Fibroblast of skin of right biceps (primary cell): ENCODE measurements at regions not wholly inside any gene's neighbourhood (a gene's known extent, or its start where the extent isn't known, plus 50 kb on each side); places are given as distances from the start of the nearest gene placed in this dataset.
"Not testable (repeated sequence)": the region's sequence is repeated elsewhere in the genome, so short reads cannot be mapped to it uniquely, and the experiment has no call there.

ENCODE experiments used
- DNase-seq: peaks from one replicate; pipeline ENCODE4 v3.0.0-alpha.2; 2013

DNA sequence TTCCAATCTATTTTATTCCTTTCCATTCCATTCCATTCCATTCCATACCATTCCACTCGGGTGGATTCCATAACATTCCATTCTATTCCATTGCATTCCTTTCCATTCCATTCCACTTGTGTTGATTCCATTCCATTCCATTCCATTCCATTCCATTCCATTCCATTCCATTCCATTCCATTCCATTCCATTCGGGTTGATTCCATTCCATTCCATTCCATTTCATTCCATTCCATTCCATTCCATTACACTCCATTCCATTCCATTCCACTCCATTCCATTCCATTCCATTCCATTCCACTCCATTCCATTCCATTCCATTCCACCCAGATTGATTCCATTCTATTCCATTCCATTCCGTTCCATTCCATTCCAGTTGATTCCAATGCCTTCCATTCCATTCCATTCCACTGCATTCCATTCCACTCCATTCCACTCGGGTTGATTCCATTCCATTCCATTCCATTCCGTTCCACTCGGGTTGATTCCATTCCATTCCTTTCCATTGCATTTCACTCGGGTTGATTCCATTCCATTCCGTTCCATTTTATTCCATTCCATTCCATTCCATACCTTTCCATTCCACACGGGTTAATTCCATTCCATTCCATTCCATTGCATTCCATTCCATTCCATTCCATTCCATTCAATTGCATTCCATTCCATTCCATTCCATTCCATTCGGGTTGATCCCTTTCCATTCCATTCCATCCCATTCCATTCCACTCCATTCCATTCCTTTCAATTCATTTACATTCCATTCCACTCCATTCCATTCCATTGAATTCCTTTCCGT lies 168.4 kb downstream of the CWH43 start:
- peak; percentile 57 for DNase-seq

DNA sequence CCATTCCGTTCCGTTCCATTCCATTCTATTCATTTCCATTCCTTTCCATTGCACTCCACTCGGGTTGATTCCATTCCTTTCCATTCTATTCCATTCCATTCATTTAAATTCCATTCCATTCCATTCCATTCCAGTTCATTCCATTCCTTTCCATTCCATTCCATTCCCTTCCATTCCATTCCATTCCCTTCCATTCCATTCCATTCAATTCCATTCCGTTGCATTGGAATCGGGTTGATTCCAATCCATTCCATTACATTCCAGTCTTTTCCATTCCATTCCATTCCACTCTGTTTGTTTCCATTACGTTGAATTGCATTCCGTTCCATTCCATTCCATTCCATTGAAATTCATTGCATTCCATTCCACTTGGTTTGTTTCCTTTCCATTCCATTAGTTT lies 169.2 kb downstream of the CWH43 start:
- DNase-seq: not testable (repeated sequence)

DNA sequence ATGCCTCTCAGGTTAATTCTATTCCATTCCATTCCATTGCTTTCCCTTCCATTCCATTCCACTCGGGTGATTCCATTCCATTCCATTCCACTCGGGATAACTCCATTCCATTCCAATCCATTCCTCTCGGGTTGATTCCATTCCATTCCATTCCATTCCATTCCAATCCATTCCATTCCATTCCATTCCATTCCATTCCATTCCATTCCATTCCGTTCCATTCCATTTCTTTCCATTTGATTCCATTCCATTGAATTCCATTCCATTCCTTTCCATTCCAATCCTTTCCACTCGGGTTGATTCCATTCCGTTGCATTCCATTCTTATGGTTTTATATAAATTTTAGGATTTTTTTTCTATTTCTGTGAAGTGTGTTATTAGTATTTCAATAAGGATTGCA lies 170.2 kb downstream of the CWH43 start:
- not testable (repeated sequence) for DNase-seq

DNA sequence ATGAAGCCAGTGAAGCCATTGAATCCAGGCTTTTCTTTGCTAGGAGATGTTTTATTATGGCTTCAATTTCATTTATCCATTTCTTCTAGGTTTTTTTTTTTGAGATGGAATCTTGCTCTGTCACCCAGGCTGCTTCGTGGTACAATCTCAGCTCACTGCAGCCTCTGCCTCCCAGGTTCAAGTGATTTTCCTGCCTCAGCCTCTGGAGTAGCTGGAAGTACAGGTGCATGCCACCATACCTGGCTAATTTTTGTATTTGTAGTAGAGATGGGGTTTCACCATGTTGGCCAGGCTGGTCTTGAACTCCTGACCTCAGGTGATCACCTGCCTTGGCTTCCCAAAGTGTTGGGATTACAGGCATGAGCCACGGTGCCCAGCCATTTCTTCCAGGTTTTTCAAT lies 171.6 kb downstream of the CWH43 start:
- not testable (repeated sequence) for DNase-seq

DNA sequence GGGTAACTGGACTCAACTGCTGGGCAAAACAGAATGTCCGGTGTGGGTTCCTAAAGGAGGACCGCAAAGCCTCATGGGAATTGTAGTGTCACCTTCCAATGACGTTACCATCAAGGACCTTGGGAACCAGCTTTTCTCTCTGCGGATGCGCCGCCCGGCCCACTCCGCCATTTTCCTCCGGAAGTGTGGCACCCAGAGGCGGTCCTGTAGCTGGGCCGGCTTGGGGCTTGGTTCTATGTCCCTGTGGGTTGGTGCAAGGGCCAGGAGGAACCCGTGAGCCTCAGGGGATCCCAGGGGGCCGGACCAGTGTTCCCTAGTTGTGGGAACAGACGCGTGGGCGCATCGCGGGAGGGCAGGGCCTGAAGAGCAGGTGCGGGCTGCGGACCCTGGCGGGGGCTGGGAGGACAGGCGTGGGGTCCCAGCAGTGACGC lies 175.1 kb downstream of the CWH43 start:
- DNase-seq: not testable (repeated sequence)

DNA sequence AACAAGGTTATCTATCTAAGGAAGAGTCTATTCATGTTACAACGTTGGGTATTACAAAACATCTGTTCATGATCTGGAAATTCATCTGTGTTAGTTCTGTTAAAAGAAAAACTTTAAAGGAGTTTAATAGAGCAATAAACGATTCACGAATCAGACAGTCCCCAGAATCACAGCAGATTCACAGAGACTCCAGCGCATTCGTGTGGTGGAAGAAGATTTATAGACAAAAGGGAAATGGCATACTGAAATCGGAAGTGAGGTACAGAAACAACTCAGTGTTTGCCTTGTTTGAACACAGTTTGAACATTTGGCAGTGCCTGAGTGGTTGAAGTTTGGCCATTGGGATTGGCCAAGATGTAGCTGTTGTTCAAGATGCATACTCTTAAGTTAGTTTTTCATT lies 178.8 kb downstream of the CWH43 start:
- not testable (repeated sequence) for DNase-seq

DNA sequence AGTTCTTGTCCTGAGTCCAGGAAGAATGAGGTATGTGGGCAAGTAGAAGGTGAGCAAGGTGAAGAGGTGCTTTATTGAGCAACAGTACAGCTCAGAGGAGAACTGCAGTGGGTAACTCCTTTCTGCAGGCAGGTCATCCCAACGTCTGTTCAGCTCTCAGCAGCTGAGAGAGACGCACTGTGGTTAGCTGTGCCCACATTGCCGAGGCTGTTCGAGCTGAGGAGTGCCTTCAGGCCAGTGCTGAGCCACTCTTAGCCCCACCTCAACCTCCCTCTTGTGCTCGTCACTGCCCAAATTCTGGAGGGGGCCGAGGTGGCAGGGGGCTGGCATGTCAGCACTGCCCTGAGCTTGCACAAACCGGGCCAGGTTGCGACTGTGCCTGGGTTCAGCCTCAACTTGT lies 191.8 kb downstream of the CWH43 start:
- DNase-seq: not testable (repeated sequence)

DNA sequence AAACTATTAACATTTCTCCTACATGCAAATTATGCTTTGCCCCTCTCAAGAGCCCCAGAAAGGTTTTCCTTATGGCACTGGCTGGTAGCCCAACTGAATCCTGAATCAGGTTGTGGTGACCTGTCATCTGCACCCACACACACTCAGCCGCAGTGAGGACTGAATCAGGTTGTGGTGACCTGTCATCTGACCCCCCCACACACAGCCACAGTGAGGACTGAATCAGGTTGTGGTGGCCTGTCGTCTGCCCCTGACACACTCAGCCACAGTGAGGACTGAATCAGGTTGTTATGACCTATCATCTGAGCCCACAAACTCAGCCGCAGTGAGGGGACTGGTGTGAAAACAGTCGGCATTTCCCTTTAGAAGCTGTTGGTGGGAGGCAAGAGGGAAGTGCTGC lies 195.0 kb downstream of the CWH43 start:
- not testable (repeated sequence) for DNase-seq

DNA sequence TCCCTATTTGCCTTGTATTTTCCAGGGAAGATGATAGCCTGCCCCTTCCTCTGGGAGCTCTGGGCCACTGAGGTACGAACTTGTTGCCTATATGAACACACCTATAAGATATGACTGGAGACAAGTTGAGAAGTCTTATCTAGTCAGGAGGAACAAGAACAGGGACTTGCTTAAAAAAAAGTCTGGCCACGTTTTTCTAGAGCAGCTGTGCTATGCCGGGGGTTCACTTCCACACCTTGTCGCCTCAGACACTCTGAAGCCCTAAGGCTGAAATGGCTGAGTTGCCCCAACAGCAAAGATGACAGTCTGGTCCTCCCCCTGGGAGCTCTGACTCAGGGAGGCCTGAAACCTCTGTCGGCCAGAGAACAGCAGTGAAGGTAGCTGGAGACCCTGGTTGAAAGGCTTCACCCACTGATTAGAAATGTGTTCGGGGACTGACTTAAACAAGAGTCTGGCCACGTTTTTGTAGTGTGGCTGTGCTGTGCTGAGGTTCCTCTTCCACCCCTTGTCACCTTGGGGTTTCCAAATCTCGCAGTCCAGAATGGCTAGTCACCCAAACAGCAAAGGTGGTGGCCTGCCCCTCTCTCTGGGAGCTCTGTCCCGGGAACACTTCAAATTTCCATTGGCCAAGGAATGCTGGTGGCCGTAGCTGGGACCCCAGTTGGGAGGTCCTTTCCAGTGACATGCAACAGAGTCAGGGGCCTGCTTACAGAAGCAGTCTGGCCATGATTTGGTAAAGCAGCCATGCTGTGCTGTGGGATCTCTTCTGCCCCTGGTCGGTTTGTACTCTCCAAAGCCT lies 225.5 kb downstream of the CWH43 start:
- not testable (repeated sequence) for DNase-seq

DNA sequence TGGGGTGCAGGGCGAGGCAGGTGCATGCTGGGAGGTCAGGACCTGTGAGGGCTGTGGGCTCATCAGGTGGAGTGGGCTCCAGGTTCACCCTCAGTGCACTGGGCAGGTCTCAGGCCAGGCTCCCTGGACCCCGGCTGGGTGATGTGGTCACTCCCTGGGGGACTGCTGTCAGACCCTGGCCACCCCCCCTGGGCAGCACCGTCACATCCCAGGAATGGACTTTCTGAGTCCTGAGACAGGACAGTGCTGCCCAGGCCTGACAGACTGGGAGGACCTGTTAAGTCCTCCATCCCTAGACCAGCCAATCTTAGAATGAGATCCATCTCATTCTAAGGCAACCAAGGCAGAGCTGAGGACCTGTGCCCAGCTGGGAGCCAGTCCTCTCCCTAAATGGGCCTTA lies 227.2 kb downstream of the CWH43 start:
- not testable (repeated sequence) for DNase-seq

DNA sequence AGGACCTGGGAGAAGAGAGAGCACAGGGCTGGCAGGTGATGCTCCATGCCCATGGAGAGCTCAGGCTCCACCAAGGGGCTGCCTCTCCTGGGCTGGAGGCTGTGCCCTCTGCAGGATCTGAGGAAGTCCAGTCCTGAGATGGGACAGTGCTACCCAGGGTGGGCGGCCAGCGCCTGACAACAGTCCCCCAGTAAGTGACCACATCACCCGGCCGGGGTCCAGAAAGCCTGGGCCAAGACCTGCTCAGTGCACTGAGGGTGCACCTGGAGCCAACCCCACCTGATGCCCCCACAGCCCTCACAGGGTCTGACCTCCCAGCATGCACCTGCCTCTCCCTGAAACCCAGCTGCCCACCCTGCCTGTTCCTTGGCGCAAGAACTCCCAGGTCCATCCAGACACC lies 227.7 kb downstream of the CWH43 start:
- DNase-seq: not testable (repeated sequence)

DNA sequence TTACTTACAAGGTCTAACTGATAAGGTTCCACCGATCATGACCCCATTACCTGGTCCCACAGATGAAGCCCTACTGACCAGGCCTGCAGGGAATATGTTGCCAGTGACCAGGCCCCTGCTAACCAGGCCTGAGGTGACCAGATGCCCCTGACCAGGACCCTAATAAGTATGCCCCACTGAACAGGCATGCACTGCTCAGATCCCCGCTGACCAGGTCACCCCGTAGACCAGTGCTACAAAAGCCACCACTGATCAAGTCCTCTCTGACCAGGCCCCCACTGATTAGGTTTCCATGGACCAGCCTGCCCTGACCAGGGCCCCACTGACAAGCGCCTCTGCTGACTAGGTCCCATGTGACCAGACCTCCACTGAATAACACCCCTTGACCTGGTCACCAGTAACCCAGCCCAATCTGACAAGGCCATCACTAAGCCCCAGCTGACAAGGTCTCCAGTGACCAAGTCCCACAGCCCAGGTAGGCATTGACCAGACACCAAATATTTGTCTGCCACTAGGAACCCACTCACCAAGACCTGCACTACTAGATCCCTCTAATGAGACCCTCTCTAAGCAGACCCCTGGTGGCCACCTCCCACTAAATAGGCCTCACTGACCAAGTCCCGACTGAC lies 228.5 kb downstream of the CWH43 start:
- DNase-seq: not testable (repeated sequence)

DNA sequence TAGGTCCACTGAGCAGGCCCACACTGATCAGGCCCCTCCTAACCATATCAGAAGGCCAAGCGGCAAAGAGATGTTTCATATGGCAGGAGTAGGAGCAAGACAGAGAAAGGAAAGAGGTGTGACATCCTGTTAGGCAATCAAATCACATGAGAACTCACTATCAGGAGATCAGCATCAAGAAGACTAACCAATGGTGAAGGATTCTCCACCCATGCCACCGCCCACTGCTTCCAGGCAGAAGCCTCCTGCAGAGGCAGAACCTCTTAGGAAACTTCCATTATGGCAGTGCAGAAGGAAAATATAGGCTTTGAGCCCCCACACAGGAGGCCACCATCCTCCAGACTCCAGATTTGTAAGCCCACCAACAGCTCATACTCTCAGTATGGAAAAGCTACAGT lies 229.0 kb downstream of the CWH43 start:
- not testable (repeated sequence) for DNase-seq

DNA sequence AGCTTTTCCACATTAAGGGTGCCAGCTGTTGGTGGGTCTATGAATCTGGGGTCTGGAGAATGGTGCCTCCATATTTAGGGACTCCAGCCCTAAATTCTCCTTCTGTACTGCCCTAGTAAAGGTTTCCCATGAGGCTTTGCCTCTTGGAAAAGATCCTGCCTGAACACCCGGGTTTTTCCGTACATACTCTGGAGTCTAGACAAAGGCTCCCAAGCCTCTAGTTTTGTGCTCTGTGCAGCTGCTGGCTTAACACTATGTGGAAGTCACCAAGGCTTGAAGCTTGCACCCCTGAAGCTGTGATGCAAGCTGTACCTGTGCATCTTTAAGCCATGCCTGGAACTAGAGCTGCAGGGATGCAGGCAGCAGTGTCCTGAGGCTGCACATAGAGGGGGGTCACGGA lies 230.5 kb downstream of the CWH43 start:
- DNase-seq: not testable (repeated sequence)

DNA sequence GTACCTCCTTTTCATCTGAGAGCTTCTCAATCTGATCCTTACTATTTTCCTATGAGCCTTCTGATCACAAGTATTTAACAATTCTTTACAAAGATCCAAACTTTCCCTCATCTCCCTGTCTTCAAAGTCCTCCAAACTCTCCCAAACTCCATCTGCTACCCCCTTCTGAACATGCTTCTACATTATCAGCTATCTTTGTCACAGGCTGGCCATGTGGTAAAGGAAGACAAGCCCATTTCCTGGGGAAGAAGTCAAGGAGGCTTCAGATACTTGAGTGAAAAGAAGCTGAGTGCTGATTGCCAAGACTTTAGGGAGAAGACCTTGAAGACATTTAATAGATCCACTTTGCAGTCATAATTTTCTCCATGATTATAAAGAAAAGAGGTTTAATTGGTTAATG lies 231.4 kb downstream of the CWH43 start:
- no peak for DNase-seq

DNA sequence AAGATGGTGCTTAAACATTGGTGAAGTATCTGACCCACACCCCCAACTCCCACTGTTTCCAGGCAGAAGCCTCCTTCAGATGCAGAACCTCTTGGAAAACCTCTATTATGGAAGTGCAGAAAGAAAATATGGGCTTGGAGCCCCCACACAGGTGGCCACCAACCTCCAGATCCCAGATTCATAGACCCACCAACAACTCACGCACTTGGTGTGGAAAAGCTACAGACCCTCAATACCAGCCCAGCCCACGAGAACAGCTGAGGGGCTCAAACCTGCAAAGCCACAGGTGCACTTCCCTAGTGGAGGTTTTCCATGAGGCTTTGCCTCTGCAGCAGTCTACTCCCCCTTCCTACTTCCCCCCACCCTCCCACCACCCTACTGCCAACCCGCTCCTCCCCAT lies 232.0 kb downstream of the CWH43 start:
- DNase-seq: not testable (repeated sequence)

DNA sequence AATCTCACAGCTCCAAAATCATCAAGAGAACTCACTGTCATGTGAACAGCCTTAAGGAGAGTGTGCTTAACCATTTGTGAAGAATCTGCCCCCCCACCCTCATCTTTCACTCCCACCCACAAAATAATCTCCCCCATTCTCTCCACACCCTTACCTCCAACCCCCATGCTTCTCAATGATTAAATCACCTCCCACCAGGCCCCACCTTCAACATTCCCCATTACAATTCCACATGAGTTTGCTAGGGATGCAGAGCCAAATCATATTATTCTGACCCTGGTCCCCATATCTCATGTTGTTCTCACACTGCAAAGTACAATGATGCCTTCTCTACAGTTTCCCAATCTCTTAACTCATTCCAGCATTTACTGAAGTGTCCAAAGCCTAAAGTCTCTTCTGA lies 232.9 kb downstream of the CWH43 start:
- not testable (repeated sequence) for DNase-seq

DNA sequence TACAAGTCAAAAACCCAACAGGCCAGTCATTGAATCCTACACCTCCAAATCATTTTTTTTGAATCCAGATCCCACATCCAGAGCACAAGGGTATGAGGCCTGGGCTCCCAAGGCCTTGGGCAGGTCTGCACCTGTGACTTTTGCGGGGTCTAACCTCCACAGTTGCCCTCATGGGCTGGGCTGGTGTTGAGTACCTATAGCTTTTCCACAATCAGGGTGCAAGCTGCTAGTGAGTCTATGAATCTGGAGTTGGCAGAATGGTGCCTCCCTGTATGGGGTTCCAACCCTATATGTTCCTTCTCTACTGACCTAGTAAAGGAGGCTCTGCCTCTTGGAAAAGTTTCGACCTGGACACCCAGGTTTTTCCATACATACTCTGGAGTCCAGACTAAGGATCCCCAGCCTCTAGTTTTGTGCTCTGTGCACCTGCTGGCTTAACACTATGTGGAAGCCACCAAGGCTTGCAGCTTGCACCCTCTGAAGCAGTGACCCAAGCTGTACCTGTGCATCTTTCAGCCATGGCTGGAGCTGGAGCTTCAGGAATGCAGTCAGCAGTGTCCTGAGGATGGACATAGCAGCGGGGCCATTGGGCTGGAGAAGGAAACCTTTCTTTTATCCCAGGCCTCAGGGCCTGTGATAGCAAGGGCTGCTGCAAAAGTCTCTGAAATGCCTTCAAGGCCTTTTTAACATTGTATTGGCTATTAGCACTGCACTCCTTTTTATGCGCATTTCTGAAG lies 233.6 kb downstream of the CWH43 start:
- not testable (repeated sequence) for DNase-seq

DNA sequence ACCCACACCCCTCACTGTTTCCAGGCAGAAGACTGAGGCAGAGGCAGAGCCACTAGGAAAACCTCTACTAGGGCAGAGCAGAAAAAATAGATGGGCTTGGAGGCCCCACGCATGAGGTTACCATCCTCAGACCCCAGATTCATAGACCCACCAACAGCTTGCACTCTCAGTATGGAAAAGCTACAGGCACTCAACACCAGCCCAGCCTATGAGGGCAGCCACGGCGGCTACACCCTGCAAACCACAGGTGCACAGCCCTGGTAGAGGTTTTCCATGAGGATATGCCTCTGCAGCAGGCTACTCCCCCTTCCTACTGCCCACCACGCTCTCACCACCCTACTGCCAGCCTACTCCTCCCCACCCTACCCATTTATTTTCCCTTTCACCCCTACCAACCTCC lies 235.1 kb downstream of the CWH43 start:
- no peak for DNase-seq

DNA sequence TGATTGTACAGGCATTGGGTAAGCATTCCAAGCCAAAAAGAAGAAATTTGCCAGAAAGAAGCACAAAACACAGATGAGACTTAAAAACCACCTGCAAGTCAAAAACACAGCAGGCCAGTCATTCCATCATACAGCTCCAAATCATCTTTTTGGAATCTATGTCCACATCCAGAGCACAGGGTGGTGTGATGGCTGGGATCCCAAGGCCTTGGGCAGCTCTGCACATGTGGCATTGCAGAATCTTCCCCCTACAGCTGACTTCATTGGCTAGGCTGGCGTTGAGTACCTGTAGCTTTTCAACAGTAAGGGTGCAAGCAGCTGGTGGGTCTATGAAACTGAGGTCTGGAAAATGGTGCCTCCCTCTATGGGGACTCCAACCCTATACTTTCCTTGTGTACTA lies 236.7 kb downstream of the CWH43 start:
- not testable (repeated sequence) for DNase-seq

DNA sequence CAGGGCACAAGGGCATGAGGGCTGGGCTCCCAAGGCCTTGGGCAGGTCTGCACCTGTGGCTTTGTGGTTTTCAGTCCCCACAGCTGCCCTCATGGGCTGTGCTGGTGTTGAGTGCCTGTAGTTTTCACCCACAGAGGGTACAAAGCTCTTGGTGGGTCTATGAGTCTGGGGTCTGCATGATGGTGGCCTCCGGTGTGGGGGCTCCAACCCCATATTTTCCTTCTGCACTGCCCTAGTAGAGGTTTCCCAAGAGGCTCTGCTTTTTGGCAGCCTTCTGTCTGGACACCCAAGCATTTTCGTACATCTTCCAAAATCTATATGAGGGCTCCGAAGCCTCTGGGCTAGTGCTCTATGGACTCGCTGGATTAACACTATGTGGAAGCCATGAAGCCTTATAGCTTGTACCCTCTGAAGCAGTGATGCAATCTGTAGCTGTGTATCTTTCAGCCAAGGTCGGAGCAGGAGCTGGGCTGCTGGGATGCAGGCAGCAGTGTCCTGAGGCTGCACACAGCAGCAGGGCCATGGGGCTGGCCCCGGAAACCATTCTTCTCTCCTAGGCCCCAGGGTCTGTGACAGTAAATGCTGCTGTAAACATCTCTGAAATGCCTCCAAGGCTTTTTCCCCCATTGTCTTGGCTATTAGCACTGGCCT lies 240.3 kb downstream of the CWH43 start:
- not testable (repeated sequence) for DNase-seq

DNA sequence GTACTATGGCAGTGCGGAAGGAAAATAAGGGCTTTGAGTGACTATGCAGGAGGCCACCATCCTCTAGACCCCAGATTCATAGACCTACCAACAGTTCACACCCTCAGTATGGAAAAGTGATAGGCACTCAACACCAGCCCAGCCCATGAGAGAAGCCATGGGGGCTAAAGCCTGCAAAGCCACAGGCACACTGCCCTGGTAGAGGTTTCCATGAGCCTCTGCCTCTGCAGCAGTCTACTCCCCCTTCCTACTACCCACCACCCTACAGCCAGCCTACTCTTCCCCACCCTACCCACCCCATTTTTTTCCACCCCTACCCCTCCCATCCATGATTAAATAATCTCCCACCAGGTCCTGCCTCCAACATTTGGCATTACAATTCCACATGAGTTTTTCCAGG lies 241.9 kb downstream of the CWH43 start:
- DNase-seq: not testable (repeated sequence)
